ENCODE measurements at regions not wholly inside any gene's neighbourhood (a gene's known extent, or its start where the extent isn't known, plus 50 kb on each side); places are given as distances from the start of the nearest gene placed in this dataset.

DNA sequence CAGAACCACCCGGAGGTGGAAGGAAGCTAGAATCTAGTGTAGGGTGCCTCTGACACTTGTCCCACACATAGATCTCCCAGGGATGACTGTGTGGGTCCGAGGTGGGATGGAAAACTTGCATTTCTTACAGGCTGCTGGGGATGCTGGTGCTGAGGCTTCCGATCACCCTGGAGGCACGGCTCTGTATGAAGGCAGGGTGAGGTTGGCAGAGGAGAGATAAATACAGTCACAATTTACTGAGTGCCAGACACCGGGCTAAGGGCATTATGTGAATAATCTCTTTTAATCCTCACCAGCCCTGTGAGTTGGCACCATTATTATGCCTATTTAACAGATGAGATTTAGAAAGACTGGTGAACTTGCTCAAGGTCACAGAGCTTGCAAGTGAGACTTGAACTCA, 250.2 kb upstream of the RREB1 start:
- peaks cover 0 to 4% (median 0%) of the 10 kb centered on the region in 7 donors for H3K9me3 Mint-ChIP-seq
- intact Hi-C loops (cut with micrococcal nuclease), result loop anchor here (5.0 kb wide), 2 partner anchors 35 to 45 kb away; no protein-coding TSS in a partner anchor
- Histone ChIP-seq H4K20me1 (ENCODE audit: insufficient read depth, low read length) (no peaks in the 10 kb centered on the region), H3K9me3 (replicated peaks in 1 of 2; ENCODE audit: control insufficient read depth in 1 of 2, insufficient read depth in 1 of 2, low read length in 2 of 2) (no peaks in the 10 kb centered on the region), H2AFZ (ENCODE audit: insufficient read depth, low read depth, low read length, poor library complexity, severe bottlenecking) (no peak overlapping the region), H3K4me3 (replicated peaks in 1 of 3; ENCODE audit: low read depth in 2 of 3, low read length in 3 of 3) (peak overlapping the region in 1 of 3 experiments; percentile 58), H3K27me3 (ENCODE audit: control insufficient read depth in 2 of 2, insufficient read depth in 2 of 2, low read length in 2 of 2) (no peaks in the 10 kb centered on the region), H3K79me2 (ENCODE audit: insufficient read depth, low read length) (no peaks in the 10 kb centered on the region), H3K4me2 (replicated peaks; ENCODE audit: extremely low read depth, low read length, poor library complexity, severe bottlenecking) (peak overlapping the region; percentile 67), H3K9ac (ENCODE audit: insufficient read depth, low read length, poor library complexity, severe bottlenecking) (no peak overlapping the region), H3K27ac (ENCODE audit: low read depth in 1 of 2, low read length in 2 of 2) (peak overlapping the region; percentile 67 to 93), H3K4me1 (ENCODE audit: control insufficient read depth in 1 of 2, insufficient read depth in 2 of 2, low read length in 2 of 2) (peaks cover 41 to 42% of the 10 kb centered on the region in 2 donors), H3K36me3 (replicated peaks in 1 of 2; ENCODE audit: control insufficient read depth in 1 of 2, insufficient read depth in 2 of 2, low read length in 2 of 2) (no peaks in the 10 kb centered on the region)
- no peaks in the 10 kb centered on the region for H3K36me3 Mint-ChIP-seq
- peak overlapping the region; percentile 93 to 98 (median 97) for H3K27ac Mint-ChIP-seq
- WGBS (ENCODE audit: insufficient coverage), result 63% methylated on average over 1 of the region's 5 CpGs
- peaks cover 1 to 2% (median 2%) of the 10 kb centered on the region in 3 donors for H3K27me3 Mint-ChIP-seq (ENCODE audit: low read depth in 3 of 3)
- H3K4me3 Mint-ChIP-seq, result peak overlapping the region in 1 of 2 donors; percentile 72
- peaks cover 56% of the 10 kb centered on the region for H3K4me1 Mint-ChIP-seq
- TF ChIP-seq, protein P1, sequence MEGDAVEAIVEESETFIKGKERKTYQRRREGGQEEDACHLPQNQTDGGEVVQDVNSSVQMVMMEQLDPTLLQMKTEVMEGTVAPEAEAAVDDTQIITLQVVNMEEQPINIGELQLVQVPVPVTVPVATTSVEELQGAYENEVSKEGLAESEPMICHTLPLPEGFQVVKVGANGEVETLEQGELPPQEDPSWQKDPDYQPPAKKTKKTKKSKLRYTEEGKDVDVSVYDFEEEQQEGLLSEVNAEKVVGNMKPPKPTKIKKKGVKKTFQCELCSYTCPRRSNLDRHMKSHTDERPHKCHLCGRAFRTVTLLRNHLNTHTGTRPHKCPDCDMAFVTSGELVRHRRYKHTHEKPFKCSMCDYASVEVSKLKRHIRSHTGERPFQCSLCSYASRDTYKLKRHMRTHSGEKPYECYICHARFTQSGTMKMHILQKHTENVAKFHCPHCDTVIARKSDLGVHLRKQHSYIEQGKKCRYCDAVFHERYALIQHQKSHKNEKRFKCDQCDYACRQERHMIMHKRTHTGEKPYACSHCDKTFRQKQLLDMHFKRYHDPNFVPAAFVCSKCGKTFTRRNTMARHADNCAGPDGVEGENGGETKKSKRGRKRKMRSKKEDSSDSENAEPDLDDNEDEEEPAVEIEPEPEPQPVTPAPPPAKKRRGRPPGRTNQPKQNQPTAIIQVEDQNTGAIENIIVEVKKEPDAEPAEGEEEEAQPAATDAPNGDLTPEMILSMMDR (IDR thresholded peaks at IDR 0.05), result no peak
- DNase-seq, result no peak

DNA sequence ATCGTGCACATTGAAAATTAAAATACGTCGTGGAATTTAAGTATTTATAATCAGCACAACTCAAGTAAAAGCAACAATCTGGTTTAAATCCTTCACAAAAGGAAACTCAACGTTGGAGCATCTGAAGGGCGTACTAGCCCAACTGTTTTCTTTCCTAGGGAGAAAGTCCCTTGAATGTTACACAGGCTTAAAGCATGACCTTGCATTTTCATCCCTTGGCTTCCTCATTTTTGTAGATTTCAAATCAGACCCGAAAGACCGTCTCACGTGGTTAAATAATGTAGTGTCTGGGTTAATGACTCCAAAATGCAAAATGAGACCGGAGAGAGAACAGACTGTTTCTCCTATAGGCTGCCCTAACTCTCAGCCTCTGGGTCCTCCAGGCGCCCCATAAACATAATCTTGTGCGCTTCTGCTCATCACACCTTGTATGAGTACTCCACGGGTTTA, 249.2 kb upstream of the RREB1 start:
- peak overlapping the region; percentile 58 to 75 for H3K4me3 Mint-ChIP-seq
- H3K27me3 Mint-ChIP-seq (ENCODE audit: low read depth in 3 of 3), result peaks cover under 1 to 2% (median 1%) of the 10 kb centered on the region in 3 donors
- no peaks in the 10 kb centered on the region for H3K79me2 ChIP-seq (ENCODE audit: insufficient read depth, low read length)
- peak overlapping the region; percentile 34 for H3K9ac ChIP-seq (ENCODE audit: insufficient read depth, low read length, poor library complexity, severe bottlenecking)
- H3K27me3 ChIP-seq (ENCODE audit: control insufficient read depth in 2 of 2, insufficient read depth in 2 of 2, low read length in 2 of 2), result no peaks in the 10 kb centered on the region
- no peaks in the 10 kb centered on the region for H4K20me1 ChIP-seq (ENCODE audit: insufficient read depth, low read length)
- peak overlapping the region; percentile 75 to 93 for H3K27ac ChIP-seq (ENCODE audit: low read depth in 1 of 2, low read length in 2 of 2)
- H3K36me3 Mint-ChIP-seq, result peaks cover 0 to 3% of the 10 kb centered on the region in 2 donors
- DNase-seq, result peak; percentile 82 to 92 (median 91)
- peak overlapping the region; percentile 48 for H3K4me2 ChIP-seq (replicated peaks; ENCODE audit: extremely low read depth, low read length, poor library complexity, severe bottlenecking)
- peaks cover 0 to 4% (median 0%) of the 10 kb centered on the region in 7 donors for H3K9me3 Mint-ChIP-seq
- TF ChIP-seq, protein P1 (IDR thresholded peaks at IDR 0.05), result no peak
- H3K27ac Mint-ChIP-seq, result peak overlapping the region; percentile 93 to 98 (median 97)
- intact Hi-C loops (cut with micrococcal nuclease), result loop anchor here (5.0 kb wide), 2 partner anchors 34 to 46 kb away; no protein-coding TSS in a partner anchor
- H2AFZ ChIP-seq (ENCODE audit: insufficient read depth, low read depth, low read length, poor library complexity, severe bottlenecking), result peak overlapping the region; percentile 48
- H3K9me3 ChIP-seq (replicated peaks in 1 of 2; ENCODE audit: control insufficient read depth in 1 of 2, insufficient read depth in 1 of 2, low read length in 2 of 2), result no peaks in the 10 kb centered on the region
- H3K4me3 ChIP-seq (replicated peaks in 1 of 3; ENCODE audit: low read depth in 2 of 3, low read length in 3 of 3), result peak overlapping the region in 1 of 3 experiments; percentile 58
- H3K4me1 ChIP-seq (ENCODE audit: control insufficient read depth in 1 of 2, insufficient read depth in 2 of 2, low read length in 2 of 2), result peaks cover 43 to 47% of the 10 kb centered on the region in 2 donors
- WGBS (ENCODE audit: insufficient coverage), result 0% methylated on average over 5 of the region's 12 CpGs
- H3K4me1 Mint-ChIP-seq, result peaks cover 61% of the 10 kb centered on the region
- H3K36me3 ChIP-seq (replicated peaks in 1 of 2; ENCODE audit: control insufficient read depth in 1 of 2, insufficient read depth in 2 of 2, low read length in 2 of 2), result no peaks in the 10 kb centered on the region

Data from CD14-positive monocyte (primary cell).